HepG2 (cell line): ENCODE measurements at regions not wholly inside any gene's neighbourhood (a gene's known extent, or its start where the extent isn't known, plus 50 kb on each side); places are given as distances from the start of the nearest gene placed in this dataset.

Experiments used
- ATAC-seq: fragments of 200-7000 bp; cut with Tn5 transposase; 3 replicates; pipeline ENCODE4 v1.9.1; 2020; ENCODE audit warnings: mild to moderate bottlenecking, moderate library complexity
- BruUV-seq: library from RNA; stranded (reverse); fragments of 400-500 nt; replicated peaks from 2 replicates; lab custom pipeline; 2021; lab: Mats Ljungman, UMichigan
- CTCF ChIA-PET: fragments of 300-600 bp; formaldehyde crosslinking; extraction: SDS; loops from one replicate; lab custom pipeline; 2021; ENCODE audit warnings: low total read pairs, inconsistent platforms, low intra/inter-chr PET ratio; lab: Yijun Ruan, JAX
- POLR2A ChIA-PET: fragments of 350-600 bp; sonication (Branson Sonifier 250); formaldehyde crosslinking; loops from one replicate; lab custom pipeline; 2020; ENCODE audit warnings: antibody characterized with exemption, inconsistent platforms; lab: Yijun Ruan, JAX
- DNase-seq: peaks from one replicate; pipeline ENCODE4 v3.0.0-alpha.2; 2015; ENCODE audit warnings: low spot score
- FAIRE-seq: peaks from 3 replicates; lab custom pipeline; 2011; peaks lifted over from hg19 to GRCh38; lab: Jason Lieb, UNC
- H2AFZ ChIP-seq: one replicate; pipeline ENCODE4 v1.6.1; 2011; ENCODE audit warnings: low read length, inconsistent platforms
- H3K27ac ChIP-seq: fragments of 300-600 bp; 3 replicates; pipeline ENCODE4 v1.8.0; 2011; ENCODE audit warnings: mixed run types, mild to moderate bottlenecking, mixed read lengths, low read length, inconsistent platforms; ENCODE audit not compliant: insufficient read depth; ENCODE audit errors: extremely low read length
- H3K27me3 ChIP-seq, 2 experiments: fragments of 200-600 bp in 1 of 2; 2 replicates in 1 of 2; 3 replicates in 1 of 2; pipeline versions ENCODE4 v1.6.0 to v1.8.0; 2011; ENCODE audit warnings: low read length in 2 of 2, mild to moderate bottlenecking in 2 of 2, moderate library complexity in 2 of 2, inconsistent platforms in 1 of 2; ENCODE audit not compliant: insufficient read depth in 2 of 2, control insufficient read depth in 1 of 2
- H3K36me3 ChIP-seq, 2 experiments: fragments of 200-600 bp in 1 of 2; replicated peaks in 1 of 2; 2 replicates in 1 of 2; 3 replicates in 1 of 2; pipeline versions ENCODE4 v1.5.1 to v1.8.0; 2011; ENCODE audit warnings: low read length in 2 of 2, inconsistent platforms in 1 of 2; ENCODE audit not compliant: insufficient read depth in 2 of 2, control insufficient read depth in 1 of 2
- H3K4me1 ChIP-seq: 2 replicates; pipeline ENCODE4 v1.5.1; 2012; ENCODE audit warnings: low read length, inconsistent platforms; ENCODE audit not compliant: insufficient read depth
- H3K4me2 ChIP-seq: 2 replicates; pipeline ENCODE4 v1.6.0; 2011; ENCODE audit warnings: low read depth, low read length, inconsistent platforms
- H3K4me3 ChIP-seq, 3 experiments: fragments of 200-600 bp in 1 of 3; sonication (generic), shearing (Covaris generic) in 1 of 3; replicated peaks in 1 of 3; 2 replicates each; pipeline ENCODE4 v1.5.1; 2011 to 2016; ENCODE audit warnings: low read length in 3 of 3, inconsistent platforms in 2 of 3, low read depth in 2 of 3, mild to moderate bottlenecking in 2 of 3, control low read depth in 1 of 3, mixed read lengths in 1 of 3; ENCODE audit not compliant: insufficient read depth in 1 of 3
- H3K79me2 ChIP-seq: one replicate; pipeline ENCODE4 v1.6.1; 2011; ENCODE audit warnings: low read length, inconsistent platforms; ENCODE audit not compliant: insufficient read depth
- H3K9ac ChIP-seq: 2 replicates; pipeline ENCODE4 v1.6.0; 2011; ENCODE audit warnings: mild to moderate bottlenecking, low read depth, low read length, inconsistent platforms; ENCODE audit not compliant: insufficient read depth
- H3K9me3 ChIP-seq: 2 replicates; pipeline ENCODE4 v1.5.1; 2012; ENCODE audit warnings: mild to moderate bottlenecking, low read length
- H4K20me1 ChIP-seq: 2 replicates; pipeline ENCODE4 v1.6.0; 2011; ENCODE audit warnings: inconsistent platforms, mild to moderate bottlenecking, low read length, moderate library complexity; ENCODE audit not compliant: insufficient read depth
- HNF4G ChIP-seq, 2 experiments: sonication (generic) in 1 of 2; formaldehyde crosslinking in 1 of 2; IDR thresholded peaks; 2 replicates each; pipeline versions ENCODE4 v1.4.0 to v1.6.1; 2011 to 2020; ENCODE audit warnings: borderline replicate concordance in 2 of 2, low read depth in 2 of 2, mild to moderate bottlenecking in 2 of 2, low read length in 1 of 2, missing genetic modification reagents in 1 of 2, moderate library complexity in 1 of 2
- NFE2L2 ChIP-seq: fragments of 150-350 bp; IDR thresholded peaks from 2 replicates; pipeline ENCODE4 v1.6.1; 2014; ENCODE audit warnings: low read length
- ZNF121 ChIP-seq: sonication (generic); formaldehyde crosslinking; IDR thresholded peaks from 2 replicates; pipeline ENCODE4 v1.5.0; 2020; ENCODE audit warnings: mild to moderate bottlenecking, missing genetic modification reagents
- ZNF451 ChIP-seq: sonication (generic); formaldehyde crosslinking; IDR thresholded peaks from 2 replicates; pipeline ENCODE4 v1.5.0; 2020; ENCODE audit warnings: mild to moderate bottlenecking, missing genetic modification reagents
- ZNF770 ChIP-seq: sonication (generic); formaldehyde crosslinking; IDR thresholded peaks from 2 replicates; pipeline ENCODE4 v1.5.0; 2020; ENCODE audit warnings: mild to moderate bottlenecking, missing genetic modification reagents
- WGBS: methylation state at CpG from one replicate; pipeline ENCODE4 v1.1.6; 2017; ENCODE audit warnings: low lambda C conversion rate; 5-methylcytosine and 5-hydroxymethylcytosine counted together
- in situ Hi-C: cut with HindIII; loops from 2 replicates; pipeline ENCODE4 v1.10.0; 2017; ENCODE audit warnings: low pct_unique_long_range_greater_than_20kb; ENCODE audit not compliant: extremely low pct_ligation_motif_present
- intact Hi-C: fragments of 100-400 bp; cut with micrococcal nuclease; formaldehyde crosslinking; loops from one replicate; pipeline ENCODE4 v1.10.0; 2022; ENCODE audit not compliant: unreplicated experiment

- TF ChIP-seq ZNF121 (CRISPR knock-in tag) (peak; percentile 36; the same call in 1 of the 2 replicates), ZNF770 (CRISPR knock-in tag) (peak; percentile 58; the same call in 1 of the 2 replicates)
Measured at GRCh38 chr3:72423643-72424042, 424.6 kb downstream of the SHQ1 start (continued).

GRCh38 chr3:72421786-72422185 lies 426.5 kb downstream of the SHQ1 start:
- BruUV-seq: no TSS peak
- DNase-seq (peak; percentile 5), ATAC-seq (no peak), FAIRE-seq (no peak)
- no peaks in the 10 kb centered on the region for H3K36me3 ChIP-seq
- WGBS: 60% methylated on average over 2 of the region's 2 CpGs
- intact Hi-C loops: no loop called here
- H3K27me3 ChIP-seq: no peaks in the 10 kb centered on the region
- peaks cover 98% of the 10 kb centered on the region for H3K79me2 ChIP-seq
- POLR2A ChIA-PET: no interaction called here
- H3K27ac ChIP-seq: no peak overlapping the region
- TF ChIP-seq ZNF451 (CRISPR knock-in tag) (no peak), HNF4G (IDR thresholded peaks at IDR 0.05; ENCODE audit: borderline replicate concordance, low read depth, low read length) (0 out of 2 replicates have a peak, but pooled peaks have one; percentile 30), HNF4G (CRISPR knock-in tag; IDR thresholded peaks at IDR 0.05; ENCODE audit: borderline replicate concordance, low read depth) (no peak), NFE2L2 (no peak)
- TF ChIP-seq, all 625 proteins: peak for 1
- Histone ChIP-seq H3K9ac (no peak overlapping the region), H4K20me1 (peaks cover 86% of the 10 kb centered on the region), H3K4me3 (no peak overlapping the region), H3K4me1 (peaks cover 34% of the 10 kb centered on the region), H2AFZ (no peak overlapping the region), H3K4me2 (no peak overlapping the region), H3K9me3 (no peaks in the 10 kb centered on the region)
- in situ Hi-C loops: loop anchor here (25.0 kb wide), 1 partner anchor 641 kb away; the partner anchor contains the start of gene EBLN2
- CTCF ChIA-PET: no interaction called here
